A673 (cell line): ENCODE measurements at regions not wholly inside any gene's neighbourhood (a gene's known extent, or its start where the extent isn't known, plus 50 kb on each side); places are given as distances from the start of the nearest gene placed in this dataset.

Experiments
- CTCF ChIP-seq: fragments of 300-800, 200-600 bp; sonication (generic); conservative IDR thresholded peaks from 2 replicates; pipeline ENCODE4 v1.5.1; 2017; ENCODE audit warnings: low read depth, mild to moderate bottlenecking, antibody characterized with exemption, low read length, moderate library complexity, mixed read lengths
- EZH2 ChIP-seq: fragments of 200-600 bp; sonication (generic); IDR thresholded peaks from 2 replicates; pipeline ENCODE4 v1.6.1; 2017; ENCODE audit warnings: borderline replicate concordance, low read depth, mild to moderate bottlenecking, mixed read lengths, antibody characterized with exemption, low read length; ENCODE audit not compliant: poor library complexity, severe bottlenecking

GRCh38 chr11:119545978-119546915 lies 123.3 kb upstream of the THY1 start:
- TF ChIP-seq CTCF, result no peak
- TF ChIP-seq EZH2, result no peak
